IMR-90 (cell line): ENCODE measurements at regions not wholly inside any gene's neighbourhood (a gene's known extent, or its start where the extent isn't known, plus 50 kb on each side); places are given as distances from the start of the nearest gene placed in this dataset.

Experiments used
- ATAC-seq: fragments of 200-7000 bp; cut with Tn5 transposase; 2 replicates; pipeline ENCODE4 v1.9.1; 2020; ENCODE audit warnings: low read depth, mild to moderate bottlenecking, moderate library complexity
- BruUV-seq: library from RNA; stranded (reverse); fragments of 400-500 nt; replicated peaks from 2 replicates; lab custom pipeline; 2021; lab: Mats Ljungman, UMichigan
- CTCF ChIA-PET: fragments of 300-600 bp; formaldehyde crosslinking; extraction: SDS; loops from one replicate; lab custom pipeline; 2021; ENCODE audit warnings: antibody characterized with exemption; lab: Yijun Ruan, JAX
- POLR2A ChIA-PET: fragments of 300-600 bp; sonication (Branson Sonifier 250); formaldehyde crosslinking; loops from one replicate; lab custom pipeline; 2022; ENCODE audit warnings: antibody characterized with exemption; ENCODE audit not compliant: unreplicated experiment; lab: Charles Lee
- DNase-seq: peaks from one replicate; pipeline ENCODE4 v3.0.0; 2013
- H2AFZ ChIP-seq: replicated peaks from 2 replicates; pipeline ENCODE3; 2013; ENCODE audit warnings: low read length, mild to moderate bottlenecking; ENCODE audit not compliant: poor library complexity
- H2AK5ac ChIP-seq: 2 replicates; pipeline ENCODE4 v1.6.1; 2013; ENCODE audit warnings: low read depth, low read length, inconsistent platforms
- H2AK9ac ChIP-seq: replicated peaks from 2 replicates; pipeline ENCODE3; 2013; ENCODE audit warnings: mild to moderate bottlenecking, low read depth, low read length, moderate library complexity; ENCODE audit not compliant: poor library complexity
- H2BK120ac ChIP-seq: 2 replicates; pipeline ENCODE4 v1.6.1; 2013; ENCODE audit warnings: low read depth, low read length, inconsistent platforms
- H2BK15ac ChIP-seq: 3 replicates; pipeline ENCODE4 v1.6.1; 2013; ENCODE audit warnings: low read depth, low read length, inconsistent platforms
- H2BK20ac ChIP-seq: 2 replicates; pipeline ENCODE4 v1.6.1; 2013; ENCODE audit warnings: low read depth, mild to moderate bottlenecking, inconsistent platforms, low read length, moderate library complexity
- H2BK5ac ChIP-seq: 2 replicates; pipeline ENCODE4 v1.6.1; 2013; ENCODE audit warnings: mild to moderate bottlenecking, low read depth, low read length, inconsistent platforms; ENCODE audit not compliant: poor library complexity, severe bottlenecking
- H3K14ac ChIP-seq: replicated peaks from 2 replicates; pipeline ENCODE4 v1.6.1; 2013; ENCODE audit warnings: low read depth, low read length, inconsistent platforms
- H3K18ac ChIP-seq: 2 replicates; pipeline ENCODE4 v1.6.1; 2013; ENCODE audit warnings: low read depth, low read length, control low read depth
- H3K23ac ChIP-seq: 2 replicates; pipeline ENCODE4 v1.6.1; 2013; ENCODE audit warnings: low read depth, low read length, inconsistent platforms
- H3K27ac ChIP-seq: 2 replicates; pipeline ENCODE4 v1.5.1; 2013; ENCODE audit warnings: mild to moderate bottlenecking, control low read depth, low read length; ENCODE audit not compliant: insufficient read depth
- H3K27me3 ChIP-seq: 2 replicates; pipeline ENCODE4 v1.6.1; 2013; ENCODE audit warnings: low read length; ENCODE audit not compliant: control insufficient read depth, insufficient read depth
- H3K36me3 ChIP-seq: 2 replicates; pipeline ENCODE4 v1.6.1; 2013; ENCODE audit warnings: low read length, mixed read lengths; ENCODE audit not compliant: control insufficient read depth, insufficient read depth
- H3K4ac ChIP-seq: 2 replicates; pipeline ENCODE4 v1.6.1; 2013; ENCODE audit warnings: low read depth, low read length, inconsistent platforms
- H3K4me1 ChIP-seq: 2 replicates; pipeline ENCODE4 v1.6.1; 2013; ENCODE audit warnings: low read length, mixed read lengths; ENCODE audit not compliant: control insufficient read depth, insufficient read depth
- H3K4me2 ChIP-seq: 2 replicates; pipeline ENCODE4 v1.6.1; 2013; ENCODE audit warnings: low read depth, mild to moderate bottlenecking, control low read depth, low read length, moderate library complexity
- H3K4me3 ChIP-seq: 2 replicates; pipeline ENCODE4 v1.5.1; 2013; ENCODE audit warnings: low read depth, mild to moderate bottlenecking, control low read depth, low read length, moderate library complexity; ENCODE audit not compliant: insufficient read depth
- H3K56ac ChIP-seq: 2 replicates; pipeline ENCODE4 v1.6.1; 2013; ENCODE audit warnings: low read length, inconsistent platforms; ENCODE audit not compliant: insufficient read depth; ENCODE audit errors: extremely low read depth
- H3K79me1 ChIP-seq, 2 experiments: 2 replicates each; pipeline ENCODE4 v1.6.1; 2013; ENCODE audit warnings: low read length in 2 of 2, inconsistent platforms in 1 of 2, low read depth in 1 of 2
- H3K9ac ChIP-seq: 2 replicates; pipeline ENCODE4 v1.6.1; 2013; ENCODE audit warnings: low read depth, low read length, control low read depth
- H3K9me1 ChIP-seq: 2 replicates; pipeline ENCODE4 v1.6.1; 2013; ENCODE audit warnings: low read length, inconsistent platforms; ENCODE audit not compliant: insufficient read depth
- H3K9me3 ChIP-seq: 2 replicates; pipeline ENCODE4 v1.6.1; 2013; ENCODE audit warnings: low read length; ENCODE audit not compliant: control insufficient read depth, insufficient read depth
- H4K20me1 ChIP-seq: 2 replicates; pipeline ENCODE4 v1.6.1; 2013; ENCODE audit warnings: low read length, inconsistent platforms; ENCODE audit not compliant: insufficient read depth
- H4K5ac ChIP-seq: 2 replicates; pipeline ENCODE4 v1.6.1; 2013; ENCODE audit warnings: mild to moderate bottlenecking, low read depth, low read length, control low read depth
- H4K8ac ChIP-seq, 2 experiments: 2 replicates each; pipeline ENCODE4 v1.6.1; 2013; ENCODE audit warnings: low read depth in 2 of 2, low read length in 2 of 2, control low read depth in 1 of 2, inconsistent platforms in 1 of 2
- H4K91ac ChIP-seq: 2 replicates; pipeline ENCODE4 v1.6.1; 2013; ENCODE audit warnings: low read depth, low read length, inconsistent platforms; ENCODE audit not compliant: insufficient read depth
- BHLHE40 ChIP-seq: fragments of 150-350 bp; IDR thresholded peaks from 2 replicates; pipeline ENCODE4 v1.6.1; 2016; ENCODE audit warnings: mild to moderate bottlenecking, low read depth, low read length
- CEBPB ChIP-seq: IDR thresholded peaks from 2 replicates; pipeline ENCODE4 v1.6.1; 2012; ENCODE audit warnings: low read depth, low read length, improper control_type of control experiment
- CHD1 ChIP-seq: IDR thresholded peaks from 2 replicates; pipeline ENCODE4 v1.6.1; 2012; ENCODE audit warnings: low read depth, low read length, improper control_type of control experiment
- CTCF ChIP-seq: conservative IDR thresholded peaks from 2 replicates; pipeline ENCODE4 v1.5.1; 2012; ENCODE audit warnings: mild to moderate bottlenecking, low read depth, low read length, improper control_type of control experiment
- FOS ChIP-seq: fragments of 150-350 bp; IDR thresholded peaks from 2 replicates; pipeline ENCODE4 v1.6.1; 2016; ENCODE audit warnings: low read depth, low read length
- MAFK ChIP-seq: IDR thresholded peaks from 2 replicates; pipeline ENCODE4 v1.6.1; 2012; ENCODE audit warnings: low read depth, low read length, improper control_type of control experiment
- MAZ ChIP-seq: IDR thresholded peaks from 2 replicates; pipeline ENCODE4 v1.6.1; 2012; ENCODE audit warnings: low read depth, mild to moderate bottlenecking, low read length, improper control_type of control experiment, moderate library complexity, borderline replicate concordance
- NFE2L2 ChIP-seq: fragments of 150-350 bp; IDR thresholded peaks from 2 replicates; pipeline ENCODE4 v1.6.1; 2016; ENCODE audit warnings: low read depth, mild to moderate bottlenecking, low read length
- POLR2A ChIP-seq: IDR thresholded peaks from 2 replicates; pipeline ENCODE4 v1.6.1; 2012; ENCODE audit warnings: mild to moderate bottlenecking, low read depth, low read length
- RAD21 ChIP-seq: IDR thresholded peaks from 2 replicates; pipeline ENCODE4 v1.6.1; 2012; ENCODE audit warnings: low read length, improper control_type of control experiment
- RCOR1 ChIP-seq: IDR thresholded peaks from 2 replicates; pipeline ENCODE4 v1.6.1; 2012; ENCODE audit warnings: mild to moderate bottlenecking, low read length, improper control_type of control experiment; ENCODE audit not compliant: insufficient replicate concordance
- RFX5 ChIP-seq: IDR thresholded peaks from 2 replicates; pipeline ENCODE4 v1.8.0; 2012; ENCODE audit warnings: low read depth, mild to moderate bottlenecking, low read length, moderate library complexity
- USF2 ChIP-seq: fragments of 150-350 bp; IDR thresholded peaks from 2 replicates; pipeline ENCODE4 v1.6.1; 2017; ENCODE audit warnings: mild to moderate bottlenecking, antibody characterized with exemption, low read length, low read depth
- WGBS, 2 experiments: methylation state at CpG; one replicate each; pipeline versions ENCODE4 v1.1.5 to v1.1.7; 2013; ENCODE audit warnings: missing lambda C conversion rate in 2 of 2; ENCODE audit not compliant: insufficient read length in 1 of 2; ENCODE audit errors: extremely low coverage in 2 of 2; 5-methylcytosine and 5-hydroxymethylcytosine counted together
- dilution Hi-C: fragments of 300-500 bp; cut with HindIII; formaldehyde crosslinking; loops from one replicate; pipeline ENCODE4 v1.14.3; 2018; ENCODE audit warnings: low sequenced_read_pairs; ENCODE audit not compliant: unreplicated experiment
- in situ Hi-C: fragments of 300-500 bp; cut with MboI; formaldehyde crosslinking; loops from 3 replicates; pipeline ENCODE4 v1.14.3; 2019; ENCODE audit warnings: low sequenced_read_pairs, inconsistent platforms, mixed read lengths
- intact Hi-C: fragments of 100-400 bp; cut with micrococcal nuclease; formaldehyde crosslinking; loops from 2 replicates; pipeline ENCODE4 v1.10.0; 2022

- no peak overlapping the region for H2BK15ac ChIP-seq
These were observed 67.3 kb upstream of the CREB3L1 start for GRCh38 chr11:46210133-46210636.

More at GRCh38 chr11:46210133-46210636, 67.3 kb upstream of the CREB3L1 start:
- H3K27ac ChIP-seq = no peak overlapping the region
- ChIA-PET CTCF (interaction anchor here (0.6 kb wide), 1 partner anchor 149 kb away, joined by 4 read pairs; no protein-coding TSS in a partner anchor), POLR2A (no interaction called here)
- no peak overlapping the region for H3K9ac ChIP-seq
- in situ Hi-C loops (no loop called here), intact Hi-C loops (loop anchor here (5.0 kb wide), 1 partner anchor 73 kb away; no protein-coding TSS in a partner anchor), dilution Hi-C loops (no loop called here)
- H3K4ac ChIP-seq = no peak overlapping the region
- 100% methylated on average over 1 of the region's 4 CpGs; no CpG with 5 or more reads in 1 of the 2 experiments for WGBS, 2 experiments
- no peak overlapping the region for H2BK20ac ChIP-seq
- no peak overlapping the region for H3K14ac ChIP-seq
- BruUV-seq = no TSS peak
- H3K4me1 ChIP-seq = no peaks in the 10 kb centered on the region
- no peak overlapping the region for H4K91ac ChIP-seq
- H3K4me2 ChIP-seq = no peak overlapping the region
- H4K5ac ChIP-seq = no peak overlapping the region
- ATAC-seq (peak; percentile 76), DNase-seq (peak; percentile 72)
- H2BK5ac ChIP-seq = no peak overlapping the region
- no peak for TF ChIP-seq NFE2L2
- TF ChIP-seq BHLHE40 = peak; percentile 44
- TF ChIP-seq CTCF = no peak
- no peak for TF ChIP-seq RAD21
- no peak for TF ChIP-seq MAZ
- TF ChIP-seq MAFK = no peak
- TF ChIP-seq POLR2A = no peak
- no peak for TF ChIP-seq CHD1
- peak; percentile 86 for TF ChIP-seq CEBPB
- TF ChIP-seq RCOR1 = no peak
- TF ChIP-seq FOS = no peak
- TF ChIP-seq USF2 = no peak
- TF ChIP-seq RFX5 = no peak
- no peak overlapping the region for H3K4me3 ChIP-seq
- H2AK9ac ChIP-seq = peak overlapping the region; percentile 57
- no peak overlapping the region for H2BK120ac ChIP-seq
- H3K36me3 ChIP-seq = no peaks in the 10 kb centered on the region
- peak overlapping the region; percentile 24; the same call in 1 of the 2 replicates for H3K23ac ChIP-seq
- H3K56ac ChIP-seq = no peak overlapping the region
- no peaks in the 10 kb centered on the region for H3K79me1 ChIP-seq
- no peaks in the 10 kb centered on the region for H4K20me1 ChIP-seq
- peaks cover 6% of the 10 kb centered on the region for H3K27me3 ChIP-seq
- no peaks in the 10 kb centered on the region for H3K9me1 ChIP-seq
- no peak overlapping the region for H4K8ac ChIP-seq
- no peak overlapping the region for H2AFZ ChIP-seq
- no peak overlapping the region for H2AK5ac ChIP-seq
- no peak overlapping the region for H3K18ac ChIP-seq
- no peaks in the 10 kb centered on the region; the same call in 1 of the 2 replicates for H3K9me3 ChIP-seq
